Keratinocyte (primary cell): ENCODE measurements at regions not wholly inside any gene's neighbourhood (a gene's known extent, or its start where the extent isn't known, plus 50 kb on each side); places are given as distances from the start of the nearest gene placed in this dataset.

Source experiments
- DNase-seq: peaks from one replicate; pipeline ENCODE4 v3.0.0-alpha.2; 2011; ENCODE audit warnings: low read depth, missing footprints, low spot score
- FAIRE-seq: peaks from 2 replicates; lab custom pipeline; 2011; peaks lifted over from hg19 to GRCh38; lab: Jason Lieb, UNC
- H2AFZ ChIP-seq: 2 replicates; pipeline ENCODE4 v1.6.0; 2012; ENCODE audit warnings: low read length, control low read depth, inconsistent platforms; ENCODE audit not compliant: control insufficient read depth
- H3K27ac ChIP-seq: 2 replicates; pipeline ENCODE4 v1.5.1; 2011; ENCODE audit warnings: low read length; ENCODE audit not compliant: control insufficient read depth, insufficient read depth
- H3K27me3 ChIP-seq: 3 replicates; pipeline ENCODE4 v1.6.0; 2011; ENCODE audit warnings: low read length; ENCODE audit not compliant: control insufficient read depth, insufficient read depth; ENCODE audit errors: extremely low read depth
- H3K36me3 ChIP-seq, 2 experiments: 2 replicates in 1 of 2; 3 replicates in 1 of 2; pipeline ENCODE4 v1.5.1; 2011; ENCODE audit warnings: low read length in 2 of 2, mild to moderate bottlenecking in 1 of 2; ENCODE audit not compliant: control insufficient read depth in 2 of 2, insufficient read depth in 2 of 2; ENCODE audit errors: extremely low read depth in 1 of 2
- H3K4me1 ChIP-seq: 3 replicates; pipeline ENCODE4 v1.5.1; 2011; ENCODE audit warnings: low read length; ENCODE audit not compliant: control insufficient read depth, insufficient read depth; ENCODE audit errors: extremely low read depth
- H3K4me2 ChIP-seq: 3 replicates; pipeline ENCODE4 v1.6.0; 2011; ENCODE audit warnings: low read depth, low read length; ENCODE audit not compliant: control insufficient read depth, insufficient read depth; ENCODE audit errors: extremely low read depth
- H3K4me3 ChIP-seq, 3 experiments: fragments of 200-600 bp in 1 of 3; sonication (generic) in 1 of 3; 2 replicates in 2 of 3; 3 replicates in 1 of 3; pipeline ENCODE4 v1.5.1; 2011 to 2016; ENCODE audit warnings: low read length in 3 of 3, mild to moderate bottlenecking in 3 of 3, control low read depth in 2 of 3, inconsistent platforms in 1 of 3, low read depth in 1 of 3, mixed read lengths in 1 of 3, mixed run types in 1 of 3, moderate library complexity in 1 of 3; ENCODE audit not compliant: control insufficient read depth in 2 of 3, insufficient read depth in 2 of 3; ENCODE audit errors: extremely low read depth in 1 of 3
- H3K79me2 ChIP-seq: 2 replicates; pipeline ENCODE4 v1.6.0; 2012; ENCODE audit warnings: low read length; ENCODE audit not compliant: control insufficient read depth, insufficient read depth
- H3K9ac ChIP-seq: 3 replicates; pipeline ENCODE4 v1.6.0; 2011; ENCODE audit warnings: low read length; ENCODE audit not compliant: control insufficient read depth, insufficient read depth; ENCODE audit errors: extremely low read depth
- H3K9me1 ChIP-seq: 3 replicates; pipeline ENCODE4 v1.6.0; 2011; ENCODE audit warnings: low read length; ENCODE audit not compliant: control insufficient read depth, insufficient read depth; ENCODE audit errors: extremely low read depth
- H3K9me3 ChIP-seq: 2 replicates; pipeline ENCODE4 v1.5.1; 2012; ENCODE audit warnings: low read depth, low read length; ENCODE audit not compliant: control insufficient read depth
- H4K20me1 ChIP-seq: 3 replicates; pipeline ENCODE4 v1.6.0; 2011; ENCODE audit warnings: low read length; ENCODE audit not compliant: control insufficient read depth, insufficient read depth; ENCODE audit errors: extremely low read depth
- EZH2 ChIP-seq: IDR thresholded peaks from one replicate; pipeline ENCODE4 v1.6.1; 2012; ENCODE audit warnings: inconsistent platforms, mild to moderate bottlenecking, low read length, moderate library complexity
- dilution Hi-C: fragments of 300-500 bp; cut with MboI; formaldehyde crosslinking; loops from one replicate; pipeline ENCODE4 v1.7.0; 2020; ENCODE audit warnings: low sequenced_read_pairs; ENCODE audit not compliant: extremely low pct_ligation_motif_present
- TF ChIP-seq, protein P1 (sequence below), 3 experiments: IDR thresholded peaks in 1 of 3; conservative IDR thresholded peaks in 1 of 3; optimal IDR thresholded peaks in 1 of 3; 2 replicates in 2 of 3; 3 replicates in 1 of 3; pipeline versions ENCODE3 to v1.5.1; 2011; ENCODE audit warnings: low read length in 3 of 3, mild to moderate bottlenecking in 3 of 3, moderate library complexity in 2 of 3, control low read depth in 1 of 3, inconsistent platforms in 1 of 3; ENCODE audit not compliant: insufficient read depth in 2 of 3; ENCODE audit errors: extremely low read depth in 1 of 3

DNA sequence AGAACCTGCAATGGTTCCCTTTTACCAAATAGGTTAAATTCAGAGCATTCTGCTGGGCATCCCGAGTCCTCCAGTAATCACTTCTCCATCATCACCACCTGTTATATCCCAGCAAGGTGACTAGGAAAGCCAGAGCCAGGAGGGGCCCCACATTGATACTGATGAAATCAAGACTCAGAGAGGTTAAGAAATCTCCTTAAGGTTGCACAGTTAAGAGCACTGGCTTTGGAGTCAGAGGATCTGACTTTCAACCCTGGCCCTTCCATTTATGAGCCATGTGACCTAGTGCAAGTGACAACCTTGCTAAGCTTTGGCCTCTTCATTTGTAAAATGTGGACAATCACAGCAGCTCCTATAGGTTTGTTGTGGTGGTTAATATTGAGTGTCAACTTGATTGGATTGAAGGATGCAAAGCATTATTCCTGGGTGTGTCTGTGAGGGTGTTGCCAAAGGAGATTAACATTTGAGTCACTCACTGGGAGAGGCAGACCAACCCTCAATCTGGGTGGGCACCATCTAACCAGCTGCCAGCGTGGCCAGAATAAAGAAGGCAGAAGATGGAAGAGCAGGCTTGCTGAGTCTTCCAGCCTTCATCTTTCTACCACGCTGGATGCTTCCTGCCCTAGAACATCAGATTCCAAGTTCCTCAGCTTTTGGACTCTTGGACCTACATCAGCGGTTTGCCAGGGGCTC, 194.2 kb upstream of the ASIC2 start:
- H3K27ac ChIP-seq = no peak overlapping the region
- no peaks in the 10 kb centered on the region for H3K9me1 ChIP-seq
- no peak overlapping the region for H3K4me2 ChIP-seq
- no peak for FAIRE-seq
- no peaks in the 10 kb centered on the region for H3K9me3 ChIP-seq
- no peaks in the 10 kb centered on the region for H4K20me1 ChIP-seq
- no peaks in the 10 kb centered on the region for H3K4me1 ChIP-seq
- dilution Hi-C loops = no loop called here
- DNase-seq = no peak
- H2AFZ ChIP-seq = no peak overlapping the region
- H3K9ac ChIP-seq = no peak overlapping the region
- H3K27me3 ChIP-seq = no peaks in the 10 kb centered on the region
- H3K36me3 ChIP-seq = no peaks in the 10 kb centered on the region
- no peaks in the 10 kb centered on the region for H3K79me2 ChIP-seq
- no peak for TF ChIP-seq EZH2
- TF ChIP-seq, protein P1, sequence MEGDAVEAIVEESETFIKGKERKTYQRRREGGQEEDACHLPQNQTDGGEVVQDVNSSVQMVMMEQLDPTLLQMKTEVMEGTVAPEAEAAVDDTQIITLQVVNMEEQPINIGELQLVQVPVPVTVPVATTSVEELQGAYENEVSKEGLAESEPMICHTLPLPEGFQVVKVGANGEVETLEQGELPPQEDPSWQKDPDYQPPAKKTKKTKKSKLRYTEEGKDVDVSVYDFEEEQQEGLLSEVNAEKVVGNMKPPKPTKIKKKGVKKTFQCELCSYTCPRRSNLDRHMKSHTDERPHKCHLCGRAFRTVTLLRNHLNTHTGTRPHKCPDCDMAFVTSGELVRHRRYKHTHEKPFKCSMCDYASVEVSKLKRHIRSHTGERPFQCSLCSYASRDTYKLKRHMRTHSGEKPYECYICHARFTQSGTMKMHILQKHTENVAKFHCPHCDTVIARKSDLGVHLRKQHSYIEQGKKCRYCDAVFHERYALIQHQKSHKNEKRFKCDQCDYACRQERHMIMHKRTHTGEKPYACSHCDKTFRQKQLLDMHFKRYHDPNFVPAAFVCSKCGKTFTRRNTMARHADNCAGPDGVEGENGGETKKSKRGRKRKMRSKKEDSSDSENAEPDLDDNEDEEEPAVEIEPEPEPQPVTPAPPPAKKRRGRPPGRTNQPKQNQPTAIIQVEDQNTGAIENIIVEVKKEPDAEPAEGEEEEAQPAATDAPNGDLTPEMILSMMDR (optimal IDR thresholded peaks at IDR 0.05 in 1 of 3, IDR thresholded peaks at IDR 0.05 in 1 of 3, conservative IDR thresholded peaks at IDR 0.05 in 1 of 3; ENCODE audit: extremely low read depth in 1 of 3, insufficient read depth in 2 of 3, low read length in 3 of 3) = no peak
- H3K4me3 ChIP-seq = no peak overlapping the region

DNA sequence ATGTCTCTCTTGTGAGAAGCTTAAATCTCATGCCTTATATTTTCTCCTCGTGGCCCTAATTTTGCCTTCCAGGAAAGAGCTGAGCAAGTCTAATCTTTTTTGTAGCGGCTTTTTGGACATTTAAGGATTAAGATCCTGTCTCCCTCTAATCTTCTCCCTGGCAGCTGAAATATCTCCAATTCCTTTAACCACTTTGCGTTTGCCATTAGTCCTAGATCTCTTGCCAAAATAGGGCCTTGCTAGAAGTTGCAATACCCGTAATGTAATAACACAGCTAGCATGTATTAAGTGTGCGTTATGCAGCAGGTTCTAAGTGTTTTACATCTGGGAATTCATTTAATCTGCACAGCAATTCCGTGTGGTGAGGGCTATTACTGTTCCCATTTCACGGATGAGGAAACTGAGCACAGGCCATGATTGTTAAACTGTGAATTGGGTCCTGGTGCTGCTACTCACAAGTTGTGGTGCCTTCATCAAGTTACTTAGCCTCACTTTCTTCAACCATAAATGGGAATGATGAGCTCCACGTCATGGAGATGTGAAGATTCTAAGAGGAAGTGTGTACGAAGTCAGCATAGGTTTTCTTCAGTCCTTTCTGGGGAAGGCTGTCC, 198.9 kb upstream of the ASIC2 start:
- dilution Hi-C loops = no loop called here
- DNase-seq (no peak), FAIRE-seq (no peak)
- H3K9me1 ChIP-seq = no peaks in the 10 kb centered on the region
- H3K9me3 ChIP-seq = no peaks in the 10 kb centered on the region
- H3K9ac ChIP-seq = no peak overlapping the region
- no peak overlapping the region for H3K4me2 ChIP-seq
- H3K4me3 ChIP-seq = no peak overlapping the region
- no peaks in the 10 kb centered on the region for H3K36me3 ChIP-seq
- H2AFZ ChIP-seq = no peak overlapping the region
- H3K27me3 ChIP-seq = no peaks in the 10 kb centered on the region
- TF ChIP-seq EZH2 = no peak
- TF ChIP-seq, protein P1 (optimal IDR thresholded peaks at IDR 0.05 in 1 of 3, IDR thresholded peaks at IDR 0.05 in 1 of 3, conservative IDR thresholded peaks at IDR 0.05 in 1 of 3; ENCODE audit: extremely low read depth in 1 of 3, insufficient read depth in 2 of 3, low read length in 3 of 3) = no peak
- H3K27ac ChIP-seq = no peak overlapping the region
- H3K79me2 ChIP-seq = no peaks in the 10 kb centered on the region
- H3K4me1 ChIP-seq = no peaks in the 10 kb centered on the region
- H4K20me1 ChIP-seq = no peaks in the 10 kb centered on the region
